Body of pancreas (tissue), 4 donors: ENCODE measurements at regions not wholly inside any gene's neighbourhood (a gene's known extent, or its start where the extent isn't known, plus 50 kb on each side); places are given as distances from the start of the nearest gene placed in this dataset.

Experiments
- POLR2A ChIP-seq, 3 donors: fragments of 450-650 bp; IDR thresholded peaks; one replicate each; pipeline ENCODE4 v1.6.1; 2016; ENCODE audit warnings: antibody characterized with exemption in 3 of 3, mild to moderate bottlenecking in 2 of 3
- TF ChIP-seq, protein P1 (sequence below), 7 experiments: fragments of 450-650 bp in 4 of 7; fragments of 200-600 bp in 3 of 7; sonication (generic) in 3 of 7; IDR thresholded peaks; one replicate each; pipeline ENCODE4 v1.5.1; 2016 to 2019; ENCODE audit warnings: antibody characterized with exemption in 7 of 7

DNA sequence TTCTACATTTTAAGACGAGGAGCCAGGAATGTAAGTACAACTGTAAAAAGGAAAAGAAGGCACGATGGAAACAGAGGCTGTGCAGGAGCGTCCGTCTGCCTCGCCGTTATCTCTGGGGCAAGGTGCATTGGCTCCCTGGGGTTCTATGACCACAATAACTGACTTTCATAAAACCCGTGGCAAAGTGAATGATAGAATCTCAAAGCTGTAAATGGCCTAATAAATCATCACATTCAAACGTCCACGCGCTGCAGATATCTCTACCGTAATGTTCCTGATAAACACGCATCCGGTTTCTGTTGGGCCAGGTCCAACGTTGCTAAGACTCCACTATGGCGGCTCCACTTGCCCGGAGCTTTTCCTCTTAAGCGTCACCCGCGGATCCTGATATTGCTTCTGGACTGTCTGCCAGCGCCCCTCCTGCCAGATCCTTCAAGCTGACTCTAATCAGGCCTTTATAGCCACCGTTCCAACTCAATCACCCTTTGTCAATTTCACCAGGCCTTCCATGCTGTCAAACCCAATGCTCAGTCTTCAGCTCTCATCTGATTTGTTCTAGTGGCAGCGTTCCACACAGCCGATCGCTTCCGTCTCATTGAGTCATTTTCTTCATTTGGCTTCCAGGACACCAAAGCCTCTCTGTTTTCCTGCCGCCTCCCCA lies 265.6 kb upstream of the FOXK1 start:
- TF ChIP-seq, protein P1, sequence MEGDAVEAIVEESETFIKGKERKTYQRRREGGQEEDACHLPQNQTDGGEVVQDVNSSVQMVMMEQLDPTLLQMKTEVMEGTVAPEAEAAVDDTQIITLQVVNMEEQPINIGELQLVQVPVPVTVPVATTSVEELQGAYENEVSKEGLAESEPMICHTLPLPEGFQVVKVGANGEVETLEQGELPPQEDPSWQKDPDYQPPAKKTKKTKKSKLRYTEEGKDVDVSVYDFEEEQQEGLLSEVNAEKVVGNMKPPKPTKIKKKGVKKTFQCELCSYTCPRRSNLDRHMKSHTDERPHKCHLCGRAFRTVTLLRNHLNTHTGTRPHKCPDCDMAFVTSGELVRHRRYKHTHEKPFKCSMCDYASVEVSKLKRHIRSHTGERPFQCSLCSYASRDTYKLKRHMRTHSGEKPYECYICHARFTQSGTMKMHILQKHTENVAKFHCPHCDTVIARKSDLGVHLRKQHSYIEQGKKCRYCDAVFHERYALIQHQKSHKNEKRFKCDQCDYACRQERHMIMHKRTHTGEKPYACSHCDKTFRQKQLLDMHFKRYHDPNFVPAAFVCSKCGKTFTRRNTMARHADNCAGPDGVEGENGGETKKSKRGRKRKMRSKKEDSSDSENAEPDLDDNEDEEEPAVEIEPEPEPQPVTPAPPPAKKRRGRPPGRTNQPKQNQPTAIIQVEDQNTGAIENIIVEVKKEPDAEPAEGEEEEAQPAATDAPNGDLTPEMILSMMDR (IDR thresholded peaks at IDR 0.05), result no peak
- TF ChIP-seq POLR2A (IDR thresholded peaks at IDR 0.05), result no peak
